ENCODE measurements at regions not wholly inside any gene's neighbourhood (a gene's known extent, or its start where the extent isn't known, plus 50 kb on each side); places are given as distances from the start of the nearest gene placed in this dataset.

DNA sequence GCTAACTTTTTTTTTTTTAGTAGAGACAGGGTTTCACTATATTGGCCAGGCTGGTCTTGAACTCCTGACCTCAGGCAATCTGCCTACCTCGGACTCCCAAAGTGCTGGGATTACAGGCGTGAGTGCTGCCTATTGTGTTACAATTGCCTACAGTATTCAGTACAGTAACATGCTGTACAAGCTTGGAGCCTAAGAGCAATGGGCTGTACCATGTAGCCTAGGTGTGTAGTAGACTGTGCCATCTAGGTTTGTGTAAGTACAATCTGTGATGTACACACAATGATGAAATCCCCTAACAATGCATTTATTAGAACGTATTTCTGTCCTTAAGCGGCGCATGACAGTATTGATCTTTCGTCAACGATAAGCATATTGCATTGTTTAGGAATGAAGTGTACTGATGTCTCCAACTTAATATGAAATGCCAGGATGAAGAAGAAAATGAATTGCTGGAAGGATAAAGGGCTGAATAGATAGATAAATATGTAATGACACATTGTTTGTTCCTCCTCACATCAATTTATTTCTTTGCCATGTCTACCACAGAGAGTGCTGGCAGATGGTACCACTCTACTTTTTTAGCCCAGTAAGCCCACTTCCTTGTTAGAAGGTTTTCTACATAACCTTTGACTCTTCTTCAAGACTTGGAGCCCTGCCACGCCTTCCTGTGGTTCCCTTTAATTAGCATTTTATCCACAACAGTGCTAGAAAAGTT, 467.5 kb downstream of the VRK1 start:
- Histone ChIP-seq H3K4me3 (replicated peaks in 1 of 3; ENCODE audit: insufficient read depth in 1 of 3, low read depth in 1 of 3, low read length in 3 of 3) (no peak overlapping the region), H3K27ac (ENCODE audit: insufficient read depth, low read depth, low read length) (no peak overlapping the region), H3K79me2 (ENCODE audit: control insufficient read depth, insufficient read depth, low read length) (no peaks in the 10 kb centered on the region), H3K36me3 (ENCODE audit: control insufficient read depth in 2 of 2, extremely low read depth in 1 of 2, insufficient read depth in 2 of 2, low read length in 2 of 2) (no peaks in the 10 kb centered on the region), H3K4me2 (ENCODE audit: insufficient read depth, low read length) (no peak overlapping the region), H3K9me3 (replicated peaks; ENCODE audit: control insufficient read depth, insufficient read depth, low read length) (peaks cover 3% of the 10 kb centered on the region), H2AFZ (ENCODE audit: low read depth, low read length) (no peak overlapping the region), H3K9me1 (replicated peaks; ENCODE audit: control insufficient read depth, extremely low read depth, insufficient read depth, low read length) (no peaks in the 10 kb centered on the region), H4K20me1 (replicated peaks; ENCODE audit: control insufficient read depth, extremely low read depth, insufficient read depth, low read length) (no peaks in the 10 kb centered on the region), H3K4me1 (ENCODE audit: control insufficient read depth, extremely low read depth, insufficient read depth, low read length) (no peaks in the 10 kb centered on the region), H3K27me3 (ENCODE audit: control insufficient read depth in 2 of 2, insufficient read depth in 2 of 2, low read length in 2 of 2) (no peaks in the 10 kb centered on the region), H3K9ac (replicated peaks; ENCODE audit: extremely low read depth, insufficient read depth, low read length) (no peak overlapping the region)
- POLR2A ChIA-PET: no interaction called here
- TF ChIP-seq, protein P1, sequence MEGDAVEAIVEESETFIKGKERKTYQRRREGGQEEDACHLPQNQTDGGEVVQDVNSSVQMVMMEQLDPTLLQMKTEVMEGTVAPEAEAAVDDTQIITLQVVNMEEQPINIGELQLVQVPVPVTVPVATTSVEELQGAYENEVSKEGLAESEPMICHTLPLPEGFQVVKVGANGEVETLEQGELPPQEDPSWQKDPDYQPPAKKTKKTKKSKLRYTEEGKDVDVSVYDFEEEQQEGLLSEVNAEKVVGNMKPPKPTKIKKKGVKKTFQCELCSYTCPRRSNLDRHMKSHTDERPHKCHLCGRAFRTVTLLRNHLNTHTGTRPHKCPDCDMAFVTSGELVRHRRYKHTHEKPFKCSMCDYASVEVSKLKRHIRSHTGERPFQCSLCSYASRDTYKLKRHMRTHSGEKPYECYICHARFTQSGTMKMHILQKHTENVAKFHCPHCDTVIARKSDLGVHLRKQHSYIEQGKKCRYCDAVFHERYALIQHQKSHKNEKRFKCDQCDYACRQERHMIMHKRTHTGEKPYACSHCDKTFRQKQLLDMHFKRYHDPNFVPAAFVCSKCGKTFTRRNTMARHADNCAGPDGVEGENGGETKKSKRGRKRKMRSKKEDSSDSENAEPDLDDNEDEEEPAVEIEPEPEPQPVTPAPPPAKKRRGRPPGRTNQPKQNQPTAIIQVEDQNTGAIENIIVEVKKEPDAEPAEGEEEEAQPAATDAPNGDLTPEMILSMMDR (IDR thresholded peaks at IDR 0.05; ENCODE audit: extremely low read depth in 1 of 2, insufficient read depth in 1 of 2, low read depth in 1 of 2, low read length in 2 of 2): no peak
- TF ChIP-seq POLR2AphosphoS5 (IDR thresholded peaks at IDR 0.05; ENCODE audit: insufficient read depth, low read depth, low read length) (no peak), GATA2 (IDR thresholded peaks at IDR 0.05; ENCODE audit: insufficient read depth, insufficient read length, low read depth, low read length) (no peak), MYC (IDR thresholded peaks at IDR 0.05; ENCODE audit: low read depth, low read length) (no peak), POLR2A (IDR thresholded peaks at IDR 0.05; ENCODE audit: low read depth, low read length) (no peak), EZH2 (IDR thresholded peaks at IDR 0.05; ENCODE audit: borderline replicate concordance, low read depth, low read length, severe bottlenecking) (no peak), FOS (IDR thresholded peaks at IDR 0.05; ENCODE audit: borderline replicate concordance, insufficient read depth, low read length) (no peak), JUN (IDR thresholded peaks at IDR 0.05; ENCODE audit: borderline replicate concordance, insufficient read depth, insufficient read length, low read depth) (no peak)
- TF ChIP-seq, protein P2, sequence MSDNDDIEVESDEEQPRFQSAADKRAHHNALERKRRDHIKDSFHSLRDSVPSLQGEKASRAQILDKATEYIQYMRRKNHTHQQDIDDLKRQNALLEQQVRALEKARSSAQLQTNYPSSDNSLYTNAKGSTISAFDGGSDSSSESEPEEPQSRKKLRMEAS (IDR thresholded peaks at IDR 0.05; ENCODE audit: insufficient read depth, insufficient read length): no peak
- CTCF ChIA-PET: no interaction called here
- dilution Hi-C loops (cut with MboI; ENCODE audit: extremely low pct_ligation_motif_present, low sequenced_read_pairs) (no loop called here), intact Hi-C loops (cut with micrococcal nuclease) (no loop called here)
- BruUV-seq (replicated peaks): no TSS peak
- DNase-seq (ENCODE audit: low read depth, low spot score) (no peak), FAIRE-seq (no peak)
